ENCODE measurements at regions not wholly inside any gene's neighbourhood (a gene's known extent, or its start where the extent isn't known, plus 50 kb on each side); places are given as distances from the start of the nearest gene placed in this dataset.

DNA sequence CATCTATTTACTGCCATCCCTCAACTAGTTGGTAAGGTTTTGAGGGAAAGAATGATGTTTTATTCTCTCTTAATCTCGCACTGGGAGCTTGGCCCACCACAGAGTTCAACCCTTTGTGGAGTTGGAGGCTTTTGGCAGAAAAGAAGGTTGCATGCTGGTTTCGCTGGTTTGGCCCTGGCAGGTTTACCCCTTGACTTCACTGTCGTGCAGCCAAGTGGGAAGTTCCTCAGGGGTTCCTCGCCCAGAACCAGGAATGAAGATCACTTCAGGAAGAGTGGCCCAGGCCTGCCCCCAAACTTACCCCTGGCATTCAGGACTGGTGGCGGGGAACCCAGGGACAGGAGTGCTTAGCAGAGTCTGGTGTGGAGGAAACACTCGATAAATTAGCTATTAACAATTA lies 103.1 kb upstream of the LYZL2 start:
- no peak overlapping the region for H2BK15ac ChIP-seq (ENCODE audit: low read length)
- POLR2A ChIA-PET (ENCODE audit: partially characterized antibody): no interaction called here
- H3K9me3 ChIP-seq (ENCODE audit: insufficient read depth in 2 of 2, low read depth in 1 of 2, low read length in 1 of 2): no peaks in the 10 kb centered on the region
- WGBS, 2 experiments (ENCODE audit: extremely low coverage in 1 of 2, insufficient coverage in 1 of 2, insufficient read length in 1 of 2, insufficient replicate concordance in 2 of 2, low coverage in 1 of 2, low lambda C conversion rate in 2 of 2, missing lambda C conversion rate in 1 of 2): 92% methylated on average over 5 of the region's 6 CpGs; no CpG with 5 or more reads in 1 of the 2 experiments
- H2BK5ac ChIP-seq (ENCODE audit: low read depth, low read length): no peak overlapping the region
- no peak overlapping the region for H3K18ac ChIP-seq (ENCODE audit: extremely low read depth, low read length)
- no peak overlapping the region for H4K5ac ChIP-seq (ENCODE audit: insufficient read length, low read depth, low read length)
- no peaks in the 10 kb centered on the region for H3K27me3 ChIP-seq (replicated peaks in 1 of 4; ENCODE audit: control insufficient read depth in 3 of 4, extremely low read depth in 1 of 4, insufficient read depth in 3 of 4, low read length in 3 of 4)
- H3K23ac ChIP-seq (ENCODE audit: insufficient read length): no peak overlapping the region
- H3K79me1 ChIP-seq (ENCODE audit: low read depth, low read length): no peaks in the 10 kb centered on the region
- no peak overlapping the region for H3K4me3 ChIP-seq (ENCODE audit: extremely low read depth in 1 of 4, insufficient read depth in 2 of 4, low read depth in 3 of 4, low read length in 4 of 4)
- CTCF ChIA-PET (ENCODE audit: partially characterized antibody): interaction anchor here (1.0 to 1.8 kb wide), 4 partner anchors 9 to 736 kb away, joined by 3 to 5 read pairs (median 4); no protein-coding TSS in a partner anchor
- DNase-seq (ENCODE audit: low read depth in 1 of 2, low spot score in 2 of 2): no peak
- no peaks in the 10 kb centered on the region for H3K36me3 ChIP-seq (ENCODE audit: control insufficient read depth in 2 of 4, insufficient read depth in 4 of 4, low read length in 3 of 4)
- no peak overlapping the region for H2BK120ac ChIP-seq (replicated peaks; ENCODE audit: low read depth, low read length)
- no peak overlapping the region for H3K9ac ChIP-seq (replicated peaks in 1 of 4; ENCODE audit: extremely low read depth in 1 of 4, low read depth in 3 of 4, low read length in 3 of 4)
- no peak overlapping the region for H2BK20ac ChIP-seq (ENCODE audit: low read length)
- H2AFZ ChIP-seq (ENCODE audit: low read length): no peak overlapping the region
- no peak overlapping the region for H3K14ac ChIP-seq (ENCODE audit: insufficient read length)
- H3K56ac ChIP-seq (replicated peaks; ENCODE audit: insufficient read length, low read depth, low read length): no peak overlapping the region
- H2AK5ac ChIP-seq (ENCODE audit: low read depth, low read length): no peak overlapping the region
- no peak overlapping the region for H4K8ac ChIP-seq (ENCODE audit: extremely low read depth, insufficient read depth, low read length)
- H3K4me2 ChIP-seq (ENCODE audit: insufficient read depth in 1 of 2, low read depth in 2 of 2, low read length in 2 of 2): no peak overlapping the region
- H3K4ac ChIP-seq (replicated peaks; ENCODE audit: insufficient read length, low read depth, low read length): no peak overlapping the region
- no peak overlapping the region for H3K27ac ChIP-seq (ENCODE audit: low read depth, low read length)
- H3K4me1 ChIP-seq (replicated peaks in 1 of 4; ENCODE audit: control insufficient read depth in 3 of 4, insufficient read depth in 4 of 4, low read length in 3 of 4): 0 out of 7 replicates have a peak, but pooled peaks cover 0 to under 1% (median 0%) of the 10 kb centered on the region in 4 experiments
- H4K20me1 ChIP-seq (replicated peaks in 1 of 2; ENCODE audit: control insufficient read depth in 1 of 2, insufficient read depth in 2 of 2, low read length in 2 of 2): peaks cover 0 to 1% of the 10 kb centered on the region in 2 experiments
- no peak overlapping the region for H2BK12ac ChIP-seq (ENCODE audit: low read depth, low read length)
- TF ChIP-seq SAP30 (IDR thresholded peaks at IDR 0.05; ENCODE audit: insufficient read depth, insufficient replicate concordance, low read length) (no peak), KDM1A (IDR thresholded peaks at IDR 0.05; ENCODE audit: borderline replicate concordance, low read length) (no peak), CBX8 (IDR thresholded peaks at IDR 0.05; ENCODE audit: borderline replicate concordance, low read depth, low read length) (no peak), MAFK (IDR thresholded peaks at IDR 0.05; ENCODE audit: low read depth, low read length) (no peak), SIX5 (IDR thresholded peaks at IDR 0.05; ENCODE audit: low read depth, low read length) (no peak)
- no peak overlapping the region for H4K91ac ChIP-seq (replicated peaks; ENCODE audit: insufficient read length, low read length)
- FAIRE-seq: no peak
- H3K23me2 ChIP-seq (ENCODE audit: low read depth, low read length): no peaks in the 10 kb centered on the region
- no peaks in the 10 kb centered on the region for H3K79me2 ChIP-seq (ENCODE audit: control insufficient read depth in 1 of 2, insufficient read depth in 2 of 2, low read length in 2 of 2)

Data from H1 (cell line).